Activated T-cell treated with anti-CD3 and anti-CD28 coated beads, Interleukin-2, amount 50 U/mL, for 48 hours (primary cell): ENCODE measurements at regions not wholly inside any gene's neighbourhood (a gene's known extent, or its start where the extent isn't known, plus 50 kb on each side); places are given as distances from the start of the nearest gene placed in this dataset.
"Not testable (repeated sequence)": the region's sequence is repeated elsewhere in the genome, so short reads cannot be mapped to it uniquely, and the experiment has no call there.

ENCODE experiments used
- DNase-seq, 2 experiments: peaks; one replicate each; pipeline ENCODE4 v3.0.0-alpha.2; 2020

DNA sequence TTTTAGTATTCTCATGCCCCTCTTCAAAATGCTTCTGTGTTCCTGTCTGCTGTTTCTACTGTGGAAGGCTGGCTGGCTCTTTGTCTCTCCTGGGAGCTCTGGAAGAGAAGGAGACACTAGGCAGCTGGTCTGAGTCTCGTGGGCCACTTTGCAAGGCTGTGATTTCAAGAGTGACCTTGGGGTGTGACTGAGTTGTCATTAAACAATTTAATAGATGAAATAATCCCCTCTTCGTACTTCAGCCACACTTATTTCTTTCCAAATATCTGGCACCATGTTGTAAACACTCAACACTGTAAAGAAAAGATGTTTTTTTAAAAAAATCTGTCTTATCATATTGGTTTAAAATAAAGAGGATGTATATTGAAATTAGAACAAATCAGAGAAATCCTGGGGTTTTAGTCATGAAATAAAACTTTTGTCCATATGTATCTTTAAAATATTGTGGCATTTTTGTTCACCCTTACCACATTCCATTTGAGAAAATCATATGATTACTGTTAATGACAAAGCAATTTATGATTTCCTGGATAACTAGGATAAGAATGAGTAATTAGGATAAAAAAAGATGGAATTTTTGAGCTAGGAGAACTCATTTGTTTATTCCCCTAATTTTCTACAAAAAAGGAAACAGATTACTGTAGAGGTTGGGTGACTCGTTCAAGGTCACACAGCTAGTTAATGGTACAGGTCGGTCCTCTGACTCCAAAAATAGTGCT is 200.8 kb downstream of the MAT2B start:
- DNase-seq: no peak

DNA sequence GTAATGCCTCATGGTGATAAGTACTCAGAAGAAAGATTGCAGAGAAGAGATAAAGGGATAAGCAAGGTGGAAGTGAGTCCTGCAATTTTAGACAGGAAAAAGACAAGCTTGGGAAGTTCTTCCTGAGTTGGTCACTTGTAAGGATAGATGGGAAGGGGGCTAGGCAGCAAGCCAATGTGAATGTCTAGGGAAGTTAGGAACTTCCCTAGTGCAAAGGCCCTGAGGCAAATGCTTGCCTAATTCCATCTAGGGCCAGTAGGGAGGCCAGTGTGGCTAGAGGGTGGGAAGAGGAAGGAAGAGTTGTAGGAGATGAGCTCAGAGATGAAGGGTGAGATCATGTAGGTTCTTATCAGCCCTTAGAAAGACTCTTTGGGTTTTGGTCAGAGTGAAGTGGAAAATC is 206.6 kb downstream of the MAT2B start:
- DNase-seq: no peak

DNA sequence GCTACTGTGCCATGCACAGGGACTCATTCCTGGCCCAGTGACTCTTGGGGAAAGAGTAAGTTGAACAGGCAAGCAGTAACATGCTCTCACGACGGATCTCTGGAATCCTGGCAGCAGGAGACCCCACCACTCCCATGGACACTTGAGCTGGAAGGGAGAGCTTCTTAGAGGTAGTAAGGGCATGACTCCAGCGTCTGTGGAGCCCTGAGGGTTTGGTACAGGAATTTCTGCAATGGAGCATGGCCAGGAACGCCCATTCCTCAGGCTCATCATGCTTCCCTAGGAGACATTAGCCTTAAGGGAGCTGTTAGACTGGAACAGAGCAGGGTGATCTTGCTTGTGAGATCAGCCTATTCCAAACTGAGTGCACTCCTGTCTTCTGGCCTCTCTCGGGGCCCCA is 212.9 kb downstream of the MAT2B start:
- no peak for DNase-seq

DNA sequence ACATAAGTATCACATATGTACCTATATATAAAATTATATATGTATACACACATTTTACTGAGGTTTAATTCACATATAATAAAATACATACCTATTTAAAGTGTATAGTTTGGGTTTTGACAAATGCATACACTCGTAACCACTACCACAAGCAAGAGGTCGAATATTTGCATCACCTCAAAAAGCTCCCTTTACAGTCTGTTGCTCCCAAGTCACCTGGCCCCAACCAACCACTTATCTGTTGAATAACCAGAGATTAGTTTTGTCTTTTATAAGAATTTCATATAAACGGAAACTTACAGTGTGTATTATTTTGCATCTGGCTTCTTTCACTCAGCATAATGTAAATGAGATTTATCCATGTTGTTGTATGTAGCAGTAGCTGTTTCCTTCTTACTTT is 218.9 kb downstream of the MAT2B start:
- DNase-seq: no peak

DNA sequence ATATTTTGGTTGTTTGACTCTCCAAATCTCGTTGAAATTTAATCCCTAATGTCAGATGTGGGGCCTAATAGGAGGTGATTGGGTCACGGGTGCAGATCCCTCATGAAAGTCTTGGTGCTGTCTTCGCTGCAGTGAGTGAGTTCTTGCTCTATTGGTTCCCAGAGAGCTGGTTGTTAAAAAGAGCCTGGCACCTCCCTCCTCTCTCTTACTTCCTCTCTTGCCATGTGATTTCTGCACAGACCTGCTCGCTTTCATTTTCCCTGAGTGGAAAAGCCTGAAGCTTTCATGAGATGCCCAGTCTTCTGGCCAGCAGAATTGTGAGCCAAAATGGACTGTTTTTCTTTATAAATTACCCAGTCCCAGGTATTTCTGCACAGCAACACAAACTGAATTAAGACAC is 221.6 kb downstream of the MAT2B start:
- no peak for DNase-seq

DNA sequence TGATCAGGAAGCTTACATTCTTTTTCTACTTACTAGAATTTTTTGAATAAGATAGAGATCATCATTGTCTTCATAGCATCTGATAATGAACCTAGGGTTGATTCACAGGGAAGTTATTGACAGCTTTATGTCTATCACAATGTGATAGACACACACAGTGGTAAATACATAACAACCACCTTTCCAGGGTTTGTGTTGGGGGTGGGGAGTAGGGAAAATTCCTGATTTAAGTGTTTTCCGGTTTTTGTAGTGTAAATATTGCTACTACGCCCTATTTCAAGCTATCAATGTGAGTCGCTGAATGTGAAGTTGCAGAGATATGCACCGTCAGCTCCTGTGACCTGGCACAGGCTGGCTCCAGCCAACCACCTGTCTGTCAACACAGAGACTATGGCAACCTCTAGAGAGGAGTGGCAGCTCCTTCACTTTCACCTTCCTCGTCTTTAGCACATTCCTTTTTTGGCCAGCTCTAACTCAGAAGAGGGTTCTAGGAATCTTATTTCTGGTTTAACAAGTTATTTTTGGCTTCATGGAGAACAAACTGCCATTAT is 224.9 kb downstream of the MAT2B start:
- no peak for DNase-seq

DNA sequence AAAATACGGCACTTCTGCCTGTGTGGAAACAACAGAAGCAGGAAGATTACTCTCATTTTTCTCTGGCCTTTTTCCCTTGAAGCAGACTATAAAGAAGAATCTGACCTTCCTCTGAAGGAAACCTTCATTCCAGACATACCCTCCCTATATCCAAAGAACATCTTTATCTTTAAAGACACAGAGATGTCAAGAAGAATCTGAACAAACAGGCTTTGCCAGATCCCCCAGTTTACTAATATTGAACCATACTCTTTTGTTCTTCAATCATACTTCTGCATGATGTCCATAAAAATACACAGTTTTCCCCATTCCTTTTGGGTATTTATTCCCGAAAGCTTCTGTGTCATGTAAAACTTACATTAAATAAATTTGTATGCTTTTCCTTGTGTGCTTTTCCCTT is 225.8 kb downstream of the MAT2B start:
- no peak for DNase-seq

DNA sequence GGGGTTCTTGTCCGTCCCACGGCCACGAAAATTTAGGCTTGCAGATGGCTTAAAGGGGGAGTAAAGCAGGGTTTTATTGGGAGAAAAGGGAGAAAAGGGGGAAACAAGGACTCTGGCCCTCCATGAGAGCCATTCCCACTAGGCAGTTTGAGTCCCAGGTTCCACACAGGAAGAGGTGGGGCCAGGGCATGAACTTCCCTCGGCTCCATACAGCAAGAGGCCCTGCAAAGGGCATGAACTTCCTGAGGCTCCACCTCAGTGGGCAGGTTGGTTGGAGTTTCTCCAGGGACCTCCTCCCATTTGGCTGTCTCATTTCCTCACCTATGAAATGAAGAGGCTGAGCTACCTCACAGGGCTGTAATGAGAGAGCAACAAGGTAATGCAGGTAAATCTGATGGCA is 229.7 kb downstream of the MAT2B start:
- DNase-seq: no peak

DNA sequence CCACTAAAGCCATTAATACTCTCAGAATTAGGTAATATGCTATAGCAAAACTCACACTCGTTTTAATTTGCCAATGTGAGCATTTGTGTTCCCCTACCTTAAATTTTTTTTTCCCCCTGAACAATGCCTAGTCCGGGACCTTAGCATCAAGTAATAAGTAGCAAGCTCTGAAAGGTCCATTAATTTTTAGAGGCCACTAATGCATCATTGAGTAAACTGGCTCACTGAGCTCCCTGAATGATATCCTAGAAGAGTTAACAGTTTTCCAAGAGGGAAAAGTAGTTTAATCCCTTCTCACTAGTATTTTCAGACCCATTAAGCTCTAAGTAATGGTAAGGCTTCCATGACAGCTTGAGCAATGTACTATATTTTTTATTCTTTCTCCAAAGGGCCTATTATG is 242.2 kb downstream of the MAT2B start:
- no peak for DNase-seq

DNA sequence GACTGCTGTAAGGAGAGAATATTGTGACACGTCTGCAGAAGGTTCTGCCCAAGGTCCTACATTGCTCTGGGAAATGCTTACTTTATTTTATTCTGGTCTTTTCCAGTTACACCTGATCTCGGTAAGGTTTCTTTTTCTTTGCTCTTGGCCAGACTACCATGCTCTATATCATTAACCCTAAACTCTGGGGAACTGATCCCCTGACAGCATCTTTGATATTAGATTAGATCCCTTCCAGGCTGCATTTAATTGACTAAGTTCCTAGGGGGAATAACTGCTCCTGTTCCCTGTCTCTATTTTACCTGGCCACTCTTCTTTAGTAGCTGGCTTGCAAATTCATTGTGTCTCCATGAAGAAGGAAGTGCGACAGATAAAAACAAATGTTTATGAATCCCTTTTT is 243.5 kb downstream of the MAT2B start:
- DNase-seq: no peak

DNA sequence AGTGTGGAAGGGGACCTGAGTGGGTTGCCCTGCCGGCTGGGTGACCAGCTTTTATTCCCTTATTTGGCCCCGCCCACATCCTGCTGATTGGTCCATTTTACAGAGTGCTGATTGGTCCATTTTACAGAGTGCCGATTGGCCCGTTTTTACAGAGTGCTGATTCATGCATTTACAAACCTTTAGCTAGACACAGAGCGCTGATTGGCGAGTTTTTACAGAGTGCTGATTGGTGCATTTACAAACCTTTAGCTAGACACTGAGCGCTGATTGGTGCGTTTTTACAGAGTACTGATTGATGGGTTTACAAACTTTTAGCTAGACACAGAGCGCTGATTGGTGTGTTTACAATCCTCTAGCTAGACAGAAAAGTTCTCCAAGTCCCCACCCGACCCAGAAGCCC is 245.0 kb downstream of the MAT2B start:
- DNase-seq: not testable (repeated sequence)

DNA sequence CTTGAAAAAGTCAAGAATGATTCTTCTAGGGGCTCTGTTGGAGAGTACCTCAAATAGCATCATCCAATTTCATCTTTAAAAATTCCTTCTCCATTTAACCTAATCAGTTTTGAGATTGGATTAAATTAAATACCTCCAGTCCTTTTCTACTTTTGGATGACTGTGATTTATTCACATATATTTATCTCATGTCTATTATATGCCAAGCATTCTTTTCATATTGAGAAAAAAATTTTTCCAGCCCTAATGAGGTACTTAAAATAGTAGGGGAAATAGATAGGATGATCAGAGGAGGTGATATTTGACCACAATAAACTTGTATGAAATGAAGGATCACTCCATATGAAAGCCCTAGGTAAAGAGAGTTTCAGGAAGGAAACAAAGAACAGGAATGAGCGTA is 250.1 kb downstream of the MAT2B start:
- DNase-seq: no peak

DNA sequence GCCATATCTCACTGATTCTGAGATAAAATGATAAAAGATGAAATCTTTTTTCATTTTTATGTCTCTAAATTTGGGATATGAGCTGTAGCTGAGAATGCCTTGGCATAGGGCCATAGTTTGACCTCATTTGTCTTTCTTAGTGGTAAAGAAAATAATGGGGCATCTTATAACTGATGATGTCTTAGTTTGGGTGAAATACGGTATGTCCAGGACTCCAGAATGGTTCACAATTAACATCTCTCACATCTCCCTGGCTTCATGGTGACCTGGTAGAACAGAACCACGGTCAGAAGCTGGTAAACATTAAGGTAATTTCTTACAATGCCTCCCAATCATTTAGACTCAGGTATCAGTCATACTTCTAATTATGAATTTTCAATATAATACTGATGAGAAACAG is 250.8 kb downstream of the MAT2B start:
- DNase-seq: no peak

DNA sequence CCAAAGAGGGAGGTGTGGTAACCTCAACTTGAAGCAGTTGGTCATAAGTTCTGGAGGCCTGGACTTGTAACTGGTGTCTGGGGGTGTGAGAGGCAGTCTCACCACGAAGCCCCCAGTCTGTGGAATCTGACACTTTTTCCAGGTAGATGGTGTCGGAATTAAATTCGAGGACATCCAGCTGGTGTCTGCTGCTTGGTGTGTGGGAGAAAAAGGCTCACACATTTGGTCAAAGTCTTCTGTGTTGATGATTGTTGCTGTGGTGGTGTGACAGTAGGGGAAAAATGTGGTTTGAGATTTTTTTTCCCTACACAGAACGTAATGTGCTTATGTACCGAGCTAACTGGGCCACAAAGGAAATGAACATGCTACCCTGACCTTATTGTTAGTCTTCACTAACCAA is 251.9 kb downstream of the MAT2B start:
- no peak for DNase-seq

DNA sequence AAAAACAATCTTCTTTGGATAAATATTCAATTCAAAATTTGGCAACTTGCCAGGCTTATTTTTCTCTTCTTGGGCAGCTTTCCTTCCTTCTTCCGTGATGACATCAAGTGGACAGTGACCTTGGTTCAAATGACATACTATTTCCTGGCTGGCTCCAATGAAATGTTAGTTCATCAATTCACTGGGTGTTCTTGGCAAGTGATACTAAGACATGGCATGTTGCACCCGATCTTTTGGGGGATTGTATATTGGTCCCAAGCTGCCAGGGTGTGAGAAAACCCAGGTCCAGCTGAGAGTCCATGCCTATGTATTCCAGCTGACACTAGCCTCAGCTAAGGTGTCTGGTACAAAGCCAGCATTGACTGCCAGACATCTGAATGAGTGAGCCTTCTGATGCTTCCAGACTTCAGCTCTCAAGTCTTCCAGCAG is 252.9 kb downstream of the MAT2B start:
- DNase-seq: no peak

DNA sequence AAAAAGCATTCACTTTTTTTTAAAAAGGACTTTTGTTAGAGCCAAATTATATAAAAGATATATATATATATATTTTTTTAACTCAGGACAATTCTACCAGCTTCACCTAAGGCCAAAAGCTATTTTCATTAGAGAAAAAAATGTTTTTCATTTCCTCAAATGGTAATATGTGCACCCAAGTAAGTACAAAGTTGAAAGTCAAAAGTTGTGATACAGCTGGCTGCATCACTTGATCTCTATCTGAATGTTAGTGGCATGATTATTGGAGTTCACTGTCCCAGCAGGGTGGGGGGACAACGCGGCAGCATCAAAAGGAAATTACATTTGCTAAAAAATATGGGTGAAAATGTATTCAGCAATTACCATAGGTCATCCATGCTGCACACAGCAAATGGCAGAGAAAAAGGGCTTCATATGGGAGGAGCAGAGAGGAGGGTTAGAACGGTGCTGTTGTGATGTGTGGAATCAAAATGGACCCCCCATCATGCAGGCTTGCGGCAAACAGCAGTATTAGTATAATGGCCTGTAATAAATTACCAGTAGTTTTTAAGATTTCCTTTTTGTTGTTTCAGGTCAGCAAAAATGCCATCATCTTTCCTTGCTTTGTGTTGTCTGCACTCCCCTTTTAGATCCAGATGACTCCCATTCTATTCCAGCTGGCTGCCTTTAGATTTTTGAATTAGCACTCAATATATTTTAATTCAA is 253.7 kb downstream of the MAT2B start:
- no peak for DNase-seq

DNA sequence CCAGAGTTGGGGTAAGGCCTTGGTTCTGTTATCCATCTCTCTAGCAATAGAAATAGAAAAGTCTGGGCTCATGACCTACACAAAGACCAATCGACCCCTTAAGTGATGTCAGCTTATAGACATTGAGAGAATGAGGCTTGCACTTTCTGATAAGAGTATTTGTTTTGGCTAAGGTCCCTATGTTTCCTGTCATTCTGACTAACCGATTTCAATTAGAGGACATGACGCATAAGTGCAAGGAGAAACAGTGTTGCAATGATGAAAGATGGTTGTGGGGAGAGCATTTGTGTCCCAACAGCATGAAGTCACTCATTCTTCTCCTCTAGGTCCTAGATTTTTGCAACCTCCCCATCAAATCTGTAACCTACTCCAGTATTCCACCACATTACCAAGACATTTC is 255.1 kb downstream of the MAT2B start:
- no peak for DNase-seq

DNA sequence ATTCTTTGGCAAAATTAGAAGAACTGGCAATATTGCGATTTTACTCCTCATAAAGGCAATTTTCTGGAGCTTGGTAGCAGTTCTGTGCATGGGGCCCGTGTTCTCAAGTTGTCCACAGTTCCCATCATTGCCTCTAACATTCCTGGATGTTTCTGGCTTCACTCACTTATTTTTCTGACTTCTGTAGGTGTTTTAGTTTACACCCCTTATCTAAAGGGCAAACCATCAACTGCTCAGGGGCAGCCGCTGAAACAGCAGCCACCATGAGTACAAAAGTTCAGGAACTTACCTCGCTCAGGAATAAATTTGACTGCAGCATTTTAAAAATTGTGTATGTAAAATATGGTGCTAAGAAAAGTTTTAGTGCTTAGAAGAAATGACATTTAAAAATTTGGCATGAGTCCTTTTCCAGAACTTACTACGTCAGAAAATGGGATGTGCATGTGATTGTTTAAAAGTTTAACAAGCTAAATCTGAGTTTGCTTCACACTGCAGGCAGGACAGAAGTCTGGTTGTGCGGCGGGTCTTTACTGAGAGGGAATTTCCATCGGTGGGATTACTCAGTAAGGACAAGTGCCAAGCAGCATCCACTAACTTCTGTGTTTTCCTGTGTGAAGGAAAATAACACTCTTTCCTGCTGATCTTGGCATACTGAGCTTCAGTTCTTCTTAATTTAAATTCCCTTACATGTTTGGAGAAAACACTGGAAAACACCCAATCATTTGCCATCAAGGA is 261.7 kb downstream of the MAT2B start:
- no peak for DNase-seq

DNA sequence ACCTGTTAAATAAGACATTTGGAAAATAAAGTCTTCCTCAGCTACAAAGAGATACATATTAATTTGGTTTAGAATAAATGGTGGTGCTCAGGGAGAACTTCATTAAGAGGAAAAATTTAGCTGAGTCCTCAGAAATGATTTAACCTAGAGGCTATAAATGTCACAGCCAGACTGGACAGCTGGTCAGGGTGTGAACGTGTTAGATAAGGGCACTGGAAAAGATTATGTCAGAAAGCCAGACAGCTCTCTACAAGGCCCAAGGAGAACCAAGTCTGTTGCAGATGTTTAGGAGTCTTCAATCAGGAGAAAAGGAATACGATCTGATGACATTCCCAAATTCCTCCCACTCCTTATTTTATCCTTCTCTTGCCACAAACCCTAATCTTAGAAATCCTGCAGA is 265.2 kb downstream of the MAT2B start:
- DNase-seq: no peak

DNA sequence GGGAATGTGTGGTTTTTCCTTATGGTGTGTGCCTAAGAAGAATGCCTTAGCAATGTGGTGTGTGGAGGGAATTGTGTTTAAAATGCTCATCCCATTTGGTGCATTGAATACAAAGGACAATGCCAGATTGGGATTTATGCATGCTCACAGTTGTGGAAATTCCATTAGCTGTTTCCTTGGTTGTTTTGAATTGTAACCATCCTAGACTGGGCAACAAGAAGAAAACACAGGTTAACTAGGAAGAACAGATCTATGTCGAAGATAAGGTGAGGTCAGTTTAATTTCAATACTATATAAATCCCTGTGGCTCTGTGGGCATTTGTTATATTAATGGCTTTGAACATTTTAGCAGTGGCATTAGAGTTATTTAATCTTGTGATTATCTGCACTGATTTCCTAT is 266.8 kb downstream of the MAT2B start:
- DNase-seq: no peak

DNA sequence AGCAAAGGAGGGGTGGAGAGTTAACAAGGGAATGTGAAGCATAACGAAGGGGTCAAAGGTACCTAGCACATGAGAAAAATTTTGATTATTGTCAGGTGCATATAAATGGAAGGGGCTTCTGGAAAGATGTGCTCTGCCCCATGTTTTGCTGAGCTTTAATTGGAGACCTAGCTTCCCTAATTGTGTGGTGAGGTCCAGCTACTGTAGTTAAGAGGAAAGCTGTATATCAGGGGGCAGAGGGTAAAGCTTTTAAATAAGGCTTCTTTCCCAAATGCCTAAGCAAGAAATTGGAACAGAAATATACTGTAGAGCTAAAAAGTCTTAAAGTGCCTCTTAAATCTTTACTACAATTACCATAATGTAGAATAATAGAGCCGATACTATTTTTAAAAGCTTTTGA is 267.2 kb downstream of the MAT2B start:
- no peak for DNase-seq

DNA sequence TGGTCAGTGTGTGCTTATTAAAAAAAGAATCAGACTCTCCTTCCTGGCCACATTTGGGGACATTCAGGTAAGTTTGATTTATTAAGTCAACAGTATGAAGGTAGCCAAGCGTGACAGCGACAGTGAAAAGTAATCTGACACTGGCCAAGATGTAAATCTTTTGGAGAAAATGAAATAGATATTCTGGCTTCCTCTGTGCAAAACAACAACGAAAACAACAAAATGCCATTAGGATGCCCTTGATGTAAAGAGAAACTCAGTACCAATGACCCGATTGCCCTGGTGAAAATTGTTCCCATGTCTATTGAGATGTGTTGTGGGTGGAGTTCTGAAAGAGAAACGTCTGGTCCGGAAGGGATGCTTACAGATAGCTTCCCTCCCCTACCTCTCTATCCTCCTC is 267.8 kb downstream of the MAT2B start:
- DNase-seq: no peak

DNA sequence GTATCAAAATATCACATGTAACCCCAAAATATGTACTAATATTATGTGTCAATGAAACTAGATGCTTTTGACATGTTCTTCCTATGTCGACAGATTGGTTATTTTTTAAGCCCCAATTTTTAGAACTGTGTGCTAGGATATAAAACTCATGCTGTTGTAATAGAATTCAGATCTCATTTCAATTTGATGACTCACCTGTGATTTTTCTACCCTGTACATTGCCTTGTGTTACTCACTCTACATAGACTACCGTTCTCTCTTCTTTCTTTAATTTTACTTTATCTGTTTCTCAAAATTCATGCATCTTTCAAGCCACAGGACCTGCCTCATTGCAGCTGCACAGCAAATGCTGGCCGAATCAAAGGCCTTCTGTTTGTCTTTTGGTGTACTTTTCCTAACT is 284.5 kb downstream of the MAT2B start:
- no peak for DNase-seq

DNA sequence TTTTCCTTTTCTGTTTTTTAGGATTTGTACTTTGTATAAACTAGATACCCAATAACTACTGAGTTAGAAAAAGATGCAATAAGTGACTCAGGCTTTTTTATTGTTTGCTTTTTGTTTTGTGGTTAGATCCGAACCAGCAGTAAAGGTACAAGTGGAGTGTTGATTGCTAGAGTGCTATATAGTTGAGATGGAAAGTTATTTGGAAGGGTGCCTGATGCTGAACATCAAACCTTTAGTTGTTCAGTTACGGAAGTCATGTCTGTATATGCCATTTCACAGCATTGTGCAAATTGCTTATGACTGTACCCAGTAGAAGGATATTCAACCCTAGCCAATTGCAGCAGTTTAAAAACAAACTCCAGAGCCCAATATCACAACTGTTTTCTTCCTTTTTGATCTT is 285.1 kb downstream of the MAT2B start:
- no peak for DNase-seq
